ENCODE measurements at regions not wholly inside any gene's neighbourhood (a gene's known extent, or its start where the extent isn't known, plus 50 kb on each side); places are given as distances from the start of the nearest gene placed in this dataset.

DNA sequence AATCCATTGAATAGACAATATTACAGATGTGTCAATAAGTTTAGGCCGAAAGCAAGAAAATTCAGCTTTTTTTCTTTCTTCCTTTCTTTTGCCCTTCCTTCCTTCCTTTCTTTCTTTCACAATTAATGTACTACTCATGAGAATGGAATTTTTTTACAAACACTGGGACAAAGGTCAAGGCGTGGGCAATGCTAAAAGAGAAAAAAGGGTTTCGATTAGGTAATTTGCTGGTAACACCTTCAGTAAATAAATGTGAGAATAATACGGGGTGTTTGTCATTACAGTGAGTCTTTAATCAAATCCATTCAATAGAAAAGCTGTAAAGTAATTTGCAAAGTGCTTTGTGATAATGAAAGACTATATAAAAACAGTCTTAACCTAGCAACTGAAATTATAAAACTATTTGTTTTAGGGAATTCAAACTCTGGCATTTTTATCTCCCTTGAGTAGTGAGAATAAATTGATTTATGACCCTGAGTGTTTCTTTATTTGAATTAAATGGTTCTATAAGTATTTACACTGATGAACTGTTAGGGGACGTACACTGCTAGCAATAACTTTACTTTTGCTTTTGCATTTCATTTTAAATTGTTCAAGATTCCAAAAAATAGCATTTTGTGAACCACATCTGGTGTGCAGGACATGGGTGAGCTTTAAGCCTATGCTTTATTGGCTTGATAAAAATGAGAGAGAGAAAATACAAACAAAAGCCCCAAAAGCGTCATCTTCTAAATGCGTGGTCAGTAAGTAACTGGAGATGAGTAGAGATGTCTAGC, 104.2 kb upstream of the THRB start:
- no peak for DNase-seq

DNA sequence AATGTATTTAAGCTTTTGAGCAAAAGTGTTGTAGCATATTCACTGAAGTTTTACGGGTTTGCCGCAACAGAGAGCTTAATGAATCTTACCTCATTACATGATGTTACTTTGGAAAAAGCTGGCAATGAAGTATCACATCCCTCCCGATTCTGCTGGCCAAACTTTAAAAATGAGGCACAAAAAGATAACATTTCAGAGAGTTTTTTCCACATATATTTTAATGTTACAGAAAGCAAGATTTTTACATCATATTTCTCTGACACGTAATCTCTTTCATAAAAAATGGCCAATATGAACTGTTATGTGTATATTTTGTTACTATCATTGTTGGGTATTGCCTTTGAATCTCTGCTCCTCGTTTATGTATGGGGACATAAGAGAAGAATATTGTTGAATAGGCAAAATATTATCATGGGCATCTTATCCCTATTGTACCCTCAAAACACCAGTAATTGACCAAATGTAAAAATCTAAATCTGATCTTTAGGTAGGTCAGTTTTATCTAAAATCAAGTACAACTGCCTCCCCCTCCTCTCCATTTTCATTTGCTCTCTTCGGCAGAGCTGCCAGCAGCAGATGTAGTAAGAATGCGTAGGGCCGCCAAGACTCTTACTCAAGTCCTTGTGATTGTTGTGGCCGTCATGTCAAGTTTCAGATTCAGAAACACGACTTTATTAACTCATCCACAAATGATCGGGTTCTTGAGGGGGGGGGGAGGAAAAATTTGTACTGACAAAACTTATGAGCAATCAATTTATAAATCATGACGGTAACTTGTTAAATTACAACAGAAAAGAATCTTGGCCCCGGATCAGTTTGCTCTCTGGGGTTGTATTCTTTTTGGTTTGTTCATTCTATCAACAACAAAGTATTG, 106.7 kb upstream of the THRB start:
- DNase-seq: no peak

DNA sequence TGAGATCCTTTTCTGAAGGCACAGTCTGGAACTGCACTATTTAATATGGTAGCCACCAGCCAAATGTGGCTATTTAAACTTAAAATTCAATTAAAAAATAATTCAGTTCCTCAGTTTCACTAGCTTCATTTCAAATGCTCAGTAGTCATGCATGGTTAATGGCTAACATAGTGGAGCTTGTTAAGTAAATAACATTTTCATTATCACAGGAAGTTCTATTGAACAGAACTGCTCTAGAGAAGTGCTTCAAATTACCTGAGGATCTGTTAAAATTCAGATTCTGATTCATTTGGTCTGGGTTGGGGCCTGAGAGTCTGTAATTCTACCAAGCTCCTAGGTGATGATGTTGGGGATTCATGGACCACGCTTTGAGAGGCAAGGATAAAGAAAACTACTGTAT, 109.6 kb upstream of the THRB start:
- DNase-seq: no peak

DNA sequence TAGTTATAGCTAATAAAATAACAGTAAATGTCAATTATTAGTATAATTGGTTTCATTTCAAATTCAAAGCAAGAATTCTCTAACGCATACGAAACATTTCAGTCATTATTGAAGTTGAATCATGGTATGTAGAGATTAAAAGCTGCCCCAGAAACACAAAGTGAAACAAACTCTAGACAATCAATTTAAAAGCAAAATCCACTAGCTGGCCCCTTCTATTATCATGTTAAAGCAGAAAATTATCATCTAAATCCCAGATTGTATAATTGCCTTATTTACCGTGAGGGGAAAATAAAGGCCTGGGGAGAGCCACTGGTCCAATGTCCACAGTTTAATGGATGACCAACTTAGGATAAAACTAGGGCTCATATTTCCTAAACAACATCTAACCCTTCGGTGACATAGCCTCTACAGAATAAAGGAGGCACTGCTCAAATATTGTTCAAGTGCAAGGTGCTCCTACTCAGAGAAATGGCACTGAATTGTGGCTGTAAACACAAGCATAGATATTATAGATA, 110.9 kb upstream of the THRB start:
- DNase-seq: no peak

DNA sequence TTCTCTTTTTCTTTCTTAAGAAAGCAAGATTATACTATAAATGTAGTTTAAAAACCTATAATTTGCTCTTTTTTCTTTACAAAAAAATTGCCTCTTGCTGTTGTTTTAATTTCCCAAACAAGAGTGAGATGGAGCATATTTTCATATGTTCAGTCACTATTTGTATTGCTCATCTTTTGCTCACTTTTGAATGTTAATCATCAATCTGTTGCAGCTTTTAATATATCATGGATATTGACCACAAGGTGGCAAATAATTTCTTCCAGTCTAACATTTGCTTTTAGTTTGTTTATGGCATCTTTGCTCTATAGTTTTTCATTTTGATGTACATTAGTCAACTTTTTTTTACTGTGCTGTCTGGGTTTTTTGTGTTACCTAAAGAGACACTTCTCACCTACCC, 112.6 kb upstream of the THRB start:
- no peak for DNase-seq

DNA sequence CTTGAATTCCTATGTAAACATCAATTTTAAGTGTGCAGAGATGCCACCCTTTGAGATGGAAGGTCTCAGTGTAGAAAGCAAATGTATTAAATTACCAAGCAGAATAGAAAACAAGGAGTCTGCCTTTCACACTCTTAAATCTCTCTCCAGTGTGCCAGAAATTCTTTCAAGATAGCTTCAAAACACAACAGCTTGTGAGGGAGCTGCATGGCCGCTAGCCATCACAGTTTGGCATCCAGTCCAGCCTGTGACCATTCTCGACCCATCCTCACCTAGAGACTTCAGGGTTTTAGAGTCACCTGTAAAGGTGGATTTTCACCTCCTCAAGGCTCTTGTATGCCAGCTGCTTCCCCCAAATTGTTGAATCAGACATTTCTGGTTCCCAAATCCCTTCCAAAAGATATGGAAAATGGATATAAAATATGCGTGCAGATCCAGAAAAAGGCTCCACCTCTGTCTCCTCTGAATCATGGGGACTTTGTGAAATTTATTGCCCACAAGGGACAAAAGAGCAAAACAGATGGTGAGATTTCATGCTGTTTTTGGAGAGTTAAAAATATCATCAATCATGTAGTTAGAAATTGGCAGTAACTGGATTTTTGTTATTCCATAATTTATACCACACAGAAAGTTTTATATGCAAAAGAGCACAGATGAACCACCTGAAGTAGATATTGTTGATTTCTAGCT, 114.2 kb upstream of the THRB start:
- DNase-seq: no peak

DNA sequence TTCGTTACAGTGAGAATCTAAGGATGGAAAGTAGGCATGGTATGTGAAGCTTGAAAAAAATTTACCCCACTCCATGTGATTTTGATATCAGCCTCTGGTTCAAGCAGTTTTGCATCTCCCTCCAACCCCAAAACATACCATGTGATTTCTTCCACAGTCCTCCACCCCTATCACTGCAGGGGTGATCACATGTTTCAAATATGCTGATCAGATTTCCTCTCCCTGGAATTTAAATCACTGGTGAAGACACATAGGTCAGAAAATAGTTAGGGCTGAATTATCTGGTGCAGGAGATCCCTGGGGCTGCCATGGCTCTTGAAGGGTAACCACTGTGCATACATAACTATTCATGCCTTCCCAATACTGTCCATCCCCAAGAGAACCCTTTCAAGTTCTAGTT, 119.7 kb upstream of the THRB start:
- DNase-seq: no peak

DNA sequence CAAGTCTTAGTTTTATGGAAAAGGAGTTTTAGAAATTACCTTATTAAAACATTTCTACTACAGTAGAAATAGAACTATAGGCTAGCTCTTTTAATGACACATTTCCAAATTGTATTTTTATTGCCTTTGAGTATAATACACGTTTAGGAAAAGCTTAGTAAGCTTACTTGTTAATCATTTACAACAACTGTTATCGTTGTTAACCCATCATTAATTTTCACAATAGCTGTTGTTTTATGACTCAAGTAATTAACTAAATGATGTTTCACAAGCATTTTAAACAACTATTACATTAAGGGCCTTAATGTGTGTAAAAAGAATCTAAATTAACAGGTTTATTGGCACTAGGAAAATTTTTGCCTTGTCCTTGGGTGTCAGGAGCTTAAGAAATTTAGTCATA, 120.5 kb upstream of the THRB start:
- DNase-seq: no peak

DNA sequence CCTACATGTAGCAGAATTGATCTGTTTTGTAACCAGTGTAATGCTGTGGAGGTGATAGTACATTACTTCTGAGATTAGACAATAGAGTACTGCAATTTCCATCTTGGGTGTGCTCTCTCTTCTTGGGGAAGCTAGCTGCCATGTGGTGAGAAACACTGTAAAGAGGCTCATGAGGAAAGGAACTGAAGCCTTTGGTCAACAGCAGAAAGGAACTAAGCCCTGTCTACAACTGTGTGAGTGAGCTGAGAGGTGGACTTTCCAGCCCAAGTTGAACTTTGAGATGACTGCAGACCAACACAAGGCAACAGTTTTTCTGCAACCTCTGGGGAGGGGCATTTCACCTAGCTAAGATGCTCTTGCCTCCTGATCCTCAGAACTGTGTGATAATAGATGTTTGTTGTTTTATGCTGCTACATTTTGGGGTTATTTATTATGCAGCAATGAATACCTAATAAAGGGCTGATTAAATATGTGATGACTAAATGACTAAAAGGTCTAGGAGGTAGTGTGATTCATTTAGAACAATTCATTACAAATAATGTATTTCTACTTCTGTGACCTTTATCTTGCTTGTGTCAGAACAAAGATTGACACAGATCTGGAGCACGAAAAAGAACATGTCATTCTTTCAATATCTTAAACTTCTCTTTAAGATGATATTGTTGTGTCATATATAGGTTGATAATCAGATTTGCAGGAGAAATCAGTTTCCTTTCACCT, 121.6 kb upstream of the THRB start:
- DNase-seq: no peak

DNA sequence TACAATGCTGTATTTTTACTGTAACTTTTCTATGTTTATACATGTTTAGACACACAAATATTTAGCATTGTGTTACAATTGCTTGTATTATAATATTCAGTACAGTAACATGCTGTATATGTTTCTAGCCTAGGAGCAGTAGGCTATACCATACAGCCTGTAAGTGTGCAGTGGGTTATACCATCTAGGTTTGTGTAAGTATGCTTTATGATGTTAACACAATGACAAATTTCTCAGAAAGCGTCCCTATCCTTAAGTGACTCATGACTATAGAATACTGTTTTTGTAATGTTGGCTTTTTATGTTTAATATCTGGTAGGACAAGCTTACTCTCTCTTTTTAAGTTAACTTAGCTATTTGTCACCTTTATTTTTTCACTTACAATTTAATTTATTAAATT, 127.5 kb upstream of the THRB start:
- DNase-seq: no peak

DNA sequence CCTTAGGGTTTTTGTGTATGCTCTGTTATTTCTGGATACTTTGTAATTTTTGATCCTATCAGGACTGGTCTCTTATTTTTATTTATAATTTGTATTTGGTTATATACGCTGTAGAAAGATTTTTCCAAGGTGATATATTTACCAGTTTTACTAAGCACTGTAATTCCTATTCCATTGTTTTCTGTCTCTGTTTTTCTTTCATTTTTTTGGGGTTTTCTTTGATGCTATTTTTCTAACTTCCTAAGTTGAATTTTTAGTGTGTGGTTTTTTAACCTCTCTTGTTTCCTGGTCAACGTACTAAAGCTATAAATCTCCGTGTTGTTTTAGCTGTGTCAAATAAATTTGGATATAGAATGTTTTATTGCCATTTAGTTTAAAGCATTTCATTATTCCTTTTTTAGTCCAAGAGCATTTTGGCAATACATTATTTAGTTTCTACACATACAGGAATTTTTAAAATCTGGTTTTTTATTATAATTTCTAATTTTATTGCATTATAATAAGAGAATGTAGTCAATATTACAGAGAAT, 128.1 kb upstream of the THRB start:
- no peak for DNase-seq

DNA sequence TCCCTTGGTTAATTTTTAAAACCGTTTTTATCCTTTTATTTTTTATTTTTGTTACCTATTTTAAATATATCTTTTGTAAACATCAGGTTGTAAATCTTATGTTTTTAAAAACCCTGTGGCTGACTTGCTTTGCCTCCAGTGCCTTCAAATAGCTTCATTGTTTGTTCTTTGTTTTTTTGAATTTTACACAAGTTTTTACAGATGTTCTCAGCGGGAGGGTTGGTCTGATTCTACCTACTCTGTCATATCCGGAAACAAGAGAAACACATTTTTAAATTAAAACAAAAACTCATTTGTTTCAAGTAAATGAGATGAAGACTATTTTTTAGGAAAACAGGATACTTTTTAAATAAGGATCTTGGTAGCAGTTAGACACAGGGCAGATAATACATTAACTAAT, 129.0 kb upstream of the THRB start:
- DNase-seq: no peak

DNA sequence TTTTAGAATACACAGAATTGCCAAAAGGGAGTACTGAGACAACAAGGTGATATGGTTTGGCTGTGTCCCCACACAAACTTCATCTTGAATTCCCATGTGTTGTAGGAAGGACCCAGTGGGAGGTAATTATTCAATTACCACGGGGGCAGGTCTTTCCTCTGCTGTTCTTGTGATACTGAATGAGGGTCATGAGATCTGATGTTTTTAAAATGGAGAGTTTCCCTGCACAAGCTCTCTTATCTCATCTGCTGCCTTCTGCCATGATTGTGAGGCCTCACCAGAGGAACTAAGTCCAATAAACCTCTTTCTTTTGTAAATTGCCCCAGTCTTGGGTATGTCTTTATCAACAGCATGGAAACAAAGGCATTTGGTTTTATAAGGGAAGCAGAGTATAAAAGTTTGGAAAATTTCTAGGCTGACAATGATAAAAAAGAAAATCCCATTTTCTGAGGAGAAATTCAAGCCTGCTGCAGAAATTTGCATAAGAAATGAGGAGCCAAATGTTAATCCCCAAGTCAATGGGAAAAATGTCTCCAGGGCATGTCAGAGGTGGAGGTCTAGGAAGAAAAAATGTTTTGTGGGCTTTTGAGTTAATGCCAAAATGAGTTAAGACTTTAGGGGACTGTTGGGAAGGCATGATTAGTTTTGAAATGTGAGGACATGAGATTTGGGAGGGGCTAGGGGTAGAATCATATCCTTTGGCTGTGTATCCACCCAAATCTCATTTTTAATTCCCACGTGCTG, 130.5 kb upstream of the THRB start:
- no peak for DNase-seq

DNA sequence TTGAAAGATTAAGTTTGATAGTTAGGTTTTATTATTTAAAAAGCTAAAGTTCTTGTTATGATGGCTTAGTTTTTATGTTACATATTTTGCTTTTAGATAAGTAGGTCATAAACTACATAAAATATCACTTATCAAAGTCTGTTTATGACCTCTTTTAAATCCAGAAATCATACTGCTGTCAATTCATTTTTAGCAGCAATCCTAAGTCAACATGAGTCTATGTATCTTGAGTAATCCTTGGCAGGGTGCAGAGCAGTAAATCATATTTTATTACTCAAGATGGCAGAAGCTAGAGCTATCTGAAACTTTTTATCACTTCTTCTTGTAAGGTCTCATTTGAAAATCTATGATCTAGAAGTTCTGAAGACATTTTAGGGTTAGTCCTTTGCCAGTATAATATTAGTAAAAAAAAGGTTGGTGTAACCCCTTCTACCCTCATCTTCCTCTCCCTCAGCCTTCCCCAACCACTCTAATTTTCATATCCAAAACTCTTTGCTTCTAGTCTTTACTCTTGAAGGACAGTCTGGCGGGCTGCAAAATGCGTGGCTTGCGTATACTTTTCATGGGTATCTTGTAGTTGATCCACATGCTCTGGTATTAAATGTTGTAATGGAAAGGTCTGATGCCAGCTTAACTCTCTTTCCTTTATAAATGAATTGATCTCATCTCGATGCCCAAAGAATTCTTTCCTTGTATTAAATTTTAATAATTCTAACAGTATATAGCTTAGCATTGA, 134.0 kb upstream of the THRB start:
- DNase-seq: no peak

DNA sequence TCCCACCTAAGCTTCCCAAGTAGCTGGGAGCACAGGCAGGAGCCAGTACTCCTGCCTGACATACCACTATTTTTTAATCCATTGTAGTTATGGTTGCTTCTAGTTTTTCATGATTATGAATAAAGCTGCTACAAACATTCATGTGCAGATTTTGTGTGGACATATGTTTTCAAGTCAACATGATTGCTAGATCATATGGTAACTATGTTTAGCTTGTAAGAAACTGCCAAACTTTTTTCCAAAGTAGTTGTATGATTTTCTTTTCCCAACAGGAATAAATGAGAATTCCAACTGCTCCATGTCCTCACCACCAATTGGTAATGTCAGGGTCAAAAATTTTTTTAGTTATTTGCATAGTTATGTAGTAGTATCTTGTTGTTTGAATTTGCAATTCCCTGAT, 136.8 kb upstream of the THRB start:
- DNase-seq: no peak

DNA sequence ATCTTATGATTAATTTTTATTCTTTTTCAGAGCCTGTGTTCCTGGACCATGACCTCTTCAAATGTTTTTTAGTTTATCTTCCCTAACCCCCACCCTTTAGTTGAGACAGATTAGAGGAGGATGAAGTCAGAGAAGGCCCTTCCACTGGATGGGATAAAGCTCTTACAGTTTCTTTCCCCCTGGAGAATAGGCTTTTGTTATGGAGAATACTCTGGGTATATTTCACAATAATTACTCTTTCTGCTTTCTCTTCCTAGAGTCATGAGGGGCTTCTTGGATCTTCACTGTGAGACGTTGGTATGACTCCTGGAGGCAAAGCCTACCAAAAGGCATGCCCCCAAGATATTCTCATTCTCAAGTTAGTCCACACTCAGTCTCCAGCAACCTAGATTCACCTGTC, 144.4 kb upstream of the THRB start:
- DNase-seq: no peak

DNA sequence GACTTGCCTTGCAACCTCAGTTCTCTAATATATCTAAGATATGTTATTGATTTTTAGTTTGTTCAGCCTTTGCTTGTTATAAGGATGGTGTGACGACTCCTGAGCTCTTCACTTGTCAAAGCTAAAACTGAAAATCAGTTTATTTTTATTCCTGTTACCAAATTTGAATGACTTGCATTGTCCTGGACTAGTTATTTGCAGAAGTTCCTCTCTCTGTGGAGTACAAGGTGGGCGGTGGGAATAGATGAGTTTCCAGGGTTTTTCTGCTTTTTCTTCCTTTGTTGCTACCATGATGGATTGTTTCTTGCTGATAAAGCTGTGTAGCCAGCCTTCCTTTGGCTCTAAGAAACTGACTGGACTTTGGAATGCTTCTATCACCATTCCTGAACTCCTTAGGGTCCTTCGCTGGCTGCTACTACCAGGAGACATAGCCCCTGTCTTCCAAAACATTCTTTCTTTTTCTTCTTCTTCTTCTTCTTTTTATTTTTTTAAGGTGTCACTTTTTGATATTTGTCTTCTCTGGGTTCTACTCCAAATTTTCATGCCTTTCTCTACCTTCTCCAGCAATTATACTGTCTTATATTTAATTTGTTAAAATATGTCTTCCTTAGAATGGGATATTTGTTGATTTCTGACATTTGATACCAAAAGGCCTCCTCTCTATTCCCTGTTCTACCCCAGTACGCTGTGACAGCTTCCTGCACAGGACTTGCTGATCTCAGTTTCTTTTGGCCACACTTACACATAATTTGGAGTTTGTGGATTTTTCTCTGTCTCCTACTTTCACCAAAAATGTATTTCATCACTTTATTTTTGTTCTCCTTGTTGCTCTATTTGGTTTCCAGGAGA, 145.1 kb upstream of the THRB start:
- DNase-seq: no peak

DNA sequence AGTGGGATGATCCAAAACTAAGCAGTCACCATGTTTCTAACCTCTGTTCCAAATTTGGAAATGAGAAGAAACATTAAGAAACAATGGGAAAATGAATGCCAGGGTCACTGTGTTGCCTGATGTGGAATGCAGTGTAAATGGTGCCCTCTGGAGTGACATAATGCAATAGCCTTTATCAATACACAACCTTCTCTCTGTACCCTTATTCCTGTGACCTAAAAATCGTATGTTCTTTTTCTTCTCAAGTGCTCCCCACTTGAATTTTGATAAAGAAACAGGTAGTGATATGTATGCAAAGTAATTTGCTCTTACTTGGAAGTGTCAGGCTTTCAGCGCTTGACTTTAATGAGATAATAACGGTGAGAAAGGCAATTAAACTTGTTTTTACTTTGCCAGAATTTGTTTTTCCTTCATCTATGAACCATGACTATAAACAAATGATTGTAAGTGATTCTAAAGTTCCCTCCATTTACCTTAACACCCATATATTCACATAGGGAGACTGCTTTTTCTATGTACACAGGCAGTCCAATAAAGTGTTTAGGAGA, 145.8 kb upstream of the THRB start:
- no peak for DNase-seq

DNA sequence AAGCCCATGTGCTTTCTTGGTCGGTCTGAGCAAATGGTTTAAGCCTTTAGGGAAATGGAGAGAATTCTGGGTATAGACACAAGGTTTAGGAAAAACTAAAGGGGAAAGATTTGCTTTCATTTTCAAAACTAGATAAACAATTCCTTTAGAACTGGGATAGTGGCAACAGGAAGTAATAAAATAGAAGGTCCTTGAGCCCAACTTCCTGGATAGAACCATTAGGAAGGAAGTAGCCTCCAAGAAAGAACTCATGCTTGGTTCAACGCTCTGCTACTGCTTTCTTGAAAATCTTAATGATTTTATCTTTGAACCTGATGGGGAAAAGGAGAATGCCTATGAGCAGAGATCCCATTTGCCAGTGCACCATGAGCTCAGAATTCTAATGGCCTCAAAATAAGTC, 147.0 kb upstream of the THRB start:
- no peak for DNase-seq

DNA sequence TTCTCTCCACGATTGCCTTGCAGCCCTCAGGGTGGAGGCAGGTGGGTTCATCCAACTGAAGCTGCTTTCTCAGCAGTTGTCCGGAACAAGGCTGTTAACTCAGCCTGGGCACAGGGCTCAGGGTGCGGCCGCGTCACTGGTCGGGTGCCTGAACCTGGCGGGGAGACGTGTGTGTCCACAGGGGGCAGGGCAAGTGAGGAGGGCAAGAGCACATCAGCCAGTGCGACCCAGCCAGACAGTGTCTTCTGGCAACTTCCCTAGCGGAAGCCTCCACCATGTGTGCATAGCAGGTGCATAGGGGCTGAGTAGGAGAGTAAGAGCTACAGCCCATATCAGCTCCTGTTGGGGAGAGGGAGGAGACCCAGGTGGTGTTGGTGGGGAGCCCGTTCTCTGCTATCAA, 150.4 kb upstream of the THRB start:
- no peak for DNase-seq
